M059J (cell line): ENCODE measurements at regions not wholly inside any gene's neighbourhood (a gene's known extent, or its start where the extent isn't known, plus 50 kb on each side); places are given as distances from the start of the nearest gene placed in this dataset.

Source experiments
- DNase-seq: peaks from one replicate; pipeline ENCODE4 v3.0.0-alpha.2; 2012; ENCODE audit warnings: low read depth

DNA sequence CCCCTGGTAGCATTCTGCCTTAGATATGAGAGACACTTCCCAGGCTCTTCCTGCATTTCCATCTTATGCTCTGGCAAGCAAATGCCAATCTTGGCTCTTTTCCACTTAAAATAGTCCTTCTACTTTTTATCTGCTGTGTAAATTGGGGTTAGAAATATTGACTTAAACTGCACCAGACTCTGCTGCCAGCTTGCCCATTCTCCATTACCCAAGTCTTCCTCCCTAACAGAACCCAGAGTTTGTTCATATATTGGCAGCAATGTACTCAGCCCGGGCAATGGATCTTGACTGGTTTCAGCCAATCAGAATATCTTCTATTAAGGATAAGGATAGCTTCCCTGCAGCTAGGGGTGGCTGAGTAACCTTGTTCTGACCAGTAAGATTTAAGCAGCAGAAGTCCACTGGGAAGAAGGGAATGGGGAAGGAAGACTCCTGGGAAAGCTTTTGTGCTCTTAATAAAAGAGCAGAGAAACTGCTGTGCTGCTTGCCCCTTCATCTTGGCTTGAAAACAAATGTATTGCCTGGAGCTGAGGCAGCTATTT lies 177.1 kb downstream of the KCNRG start:
- DNase-seq = no peak

DNA sequence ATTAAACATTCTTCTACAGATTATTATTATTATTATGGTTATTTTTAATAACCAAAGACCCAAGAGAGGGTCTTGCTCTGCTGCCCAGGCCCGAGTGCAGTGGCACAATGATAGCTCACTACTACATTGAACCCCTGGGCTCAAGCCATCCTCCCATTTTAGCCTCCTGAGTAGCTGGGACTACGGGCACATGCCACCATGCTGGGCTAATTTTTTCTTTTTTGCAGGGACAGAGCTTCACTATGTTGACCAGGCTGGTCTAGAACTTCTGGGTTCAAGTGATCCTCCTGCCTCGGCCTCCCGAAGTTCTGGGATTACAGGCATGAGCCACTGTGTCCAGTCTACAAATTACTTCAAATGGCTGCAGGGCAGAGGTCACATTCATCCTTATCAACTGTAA lies 179.8 kb downstream of the KCNRG start:
- DNase-seq = no peak

- DNase-seq = no peak
Measured at GRCh38 chr13:50196118-50196517, 180.9 kb downstream of the KCNRG start.

DNA sequence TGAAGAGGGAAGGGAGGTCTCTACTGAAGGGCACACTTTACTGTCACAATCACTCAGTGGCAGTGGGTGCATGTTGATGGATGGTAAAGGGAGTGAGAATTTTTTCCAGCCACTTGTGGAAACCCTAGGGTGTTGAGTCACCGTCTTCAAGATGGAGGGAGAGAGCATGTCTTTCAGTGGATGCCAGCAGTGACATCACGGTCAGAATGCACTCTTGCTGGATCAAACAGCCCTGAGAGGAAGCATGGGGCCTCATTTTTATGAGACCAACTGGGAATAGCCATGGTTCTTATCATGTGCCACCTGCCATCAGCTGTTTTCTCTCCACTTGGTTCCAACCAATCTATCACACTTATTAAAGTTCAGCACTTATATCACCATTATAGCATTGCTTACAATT lies 182.5 kb downstream of the KCNRG start:
- peak; percentile 14 for DNase-seq

DNA sequence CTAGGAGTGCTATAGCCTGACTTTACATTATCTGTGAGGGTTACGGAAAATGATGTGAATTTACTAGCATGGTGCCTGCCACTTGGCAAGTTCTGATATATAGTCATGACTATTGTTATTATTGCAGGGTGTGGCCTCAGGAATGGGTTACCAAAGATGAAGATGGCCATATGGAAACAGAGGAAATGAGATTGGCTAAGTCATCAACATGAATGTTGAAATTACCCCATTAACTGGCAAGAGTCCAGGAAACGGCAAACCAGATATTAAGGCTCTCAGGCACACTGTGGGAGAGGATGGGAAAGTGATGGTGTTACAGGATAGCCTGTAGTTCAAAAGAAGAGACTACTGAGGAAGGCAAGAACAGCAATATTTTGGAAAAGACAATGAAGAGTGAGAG lies 183.3 kb downstream of the KCNRG start:
- DNase-seq = no peak

- DNase-seq = no peak
Measured at GRCh38 chr13:50200569-50200968, 185.3 kb downstream of the KCNRG start.

- no peak for DNase-seq
Measured at GRCh38 chr13:50200988-50201387, 185.7 kb downstream of the KCNRG start.

DNA sequence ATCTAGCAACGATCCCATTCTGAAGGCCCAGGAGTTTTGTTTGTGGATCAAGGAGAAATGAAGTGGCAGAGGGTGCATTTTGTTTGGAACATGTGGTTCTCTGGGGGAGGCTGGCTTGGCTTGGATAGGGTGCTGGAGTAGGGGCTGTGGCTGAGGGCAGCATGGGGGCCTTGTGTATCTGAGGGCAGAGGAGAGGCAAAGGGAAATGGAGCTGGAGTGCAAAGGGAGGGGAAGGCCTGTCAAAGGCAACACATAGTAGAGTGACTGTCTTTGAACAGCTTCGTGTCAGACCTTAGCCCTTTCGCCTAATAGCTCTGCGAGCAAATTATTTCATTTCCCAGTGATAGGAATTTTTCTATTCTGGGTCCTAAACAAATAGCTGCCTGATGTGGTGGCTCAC lies 187.2 kb downstream of the KCNRG start:
- no peak for DNase-seq

DNA sequence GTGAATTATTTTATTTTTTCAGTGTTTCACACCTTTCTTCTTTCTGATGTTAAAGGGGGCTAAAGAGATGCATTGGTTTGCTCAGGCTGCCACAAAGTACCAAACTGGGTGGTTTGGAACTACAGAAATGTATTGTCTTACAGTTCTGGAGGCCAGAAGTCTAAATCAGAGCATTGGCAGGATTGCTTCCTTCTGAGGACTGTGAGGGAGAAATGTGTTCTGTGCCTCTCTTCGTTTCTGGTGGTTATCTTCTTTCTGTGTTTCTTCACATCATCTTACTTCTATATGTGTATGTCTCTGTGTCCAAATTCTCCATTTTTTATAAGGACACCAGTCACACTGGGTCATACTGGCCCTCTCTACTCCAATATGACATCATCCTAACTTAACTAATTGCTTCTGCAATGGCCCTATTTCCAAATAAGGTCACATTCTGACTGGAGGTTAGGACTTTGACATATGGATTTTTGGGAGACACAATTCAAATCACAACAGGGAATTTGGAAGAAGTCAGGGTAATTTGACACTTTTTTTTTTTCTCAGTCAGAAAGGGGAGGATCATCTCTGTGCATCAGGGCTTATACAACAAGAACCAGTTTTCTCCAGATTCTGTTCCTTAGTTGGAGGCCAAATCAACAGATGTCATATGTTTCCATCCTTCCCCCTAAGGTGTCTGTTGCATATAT lies 188.2 kb downstream of the KCNRG start:
- DNase-seq = no peak

- no peak for DNase-seq
Measured at GRCh38 chr13:50205581-50205980, 190.3 kb downstream of the KCNRG start.

DNA sequence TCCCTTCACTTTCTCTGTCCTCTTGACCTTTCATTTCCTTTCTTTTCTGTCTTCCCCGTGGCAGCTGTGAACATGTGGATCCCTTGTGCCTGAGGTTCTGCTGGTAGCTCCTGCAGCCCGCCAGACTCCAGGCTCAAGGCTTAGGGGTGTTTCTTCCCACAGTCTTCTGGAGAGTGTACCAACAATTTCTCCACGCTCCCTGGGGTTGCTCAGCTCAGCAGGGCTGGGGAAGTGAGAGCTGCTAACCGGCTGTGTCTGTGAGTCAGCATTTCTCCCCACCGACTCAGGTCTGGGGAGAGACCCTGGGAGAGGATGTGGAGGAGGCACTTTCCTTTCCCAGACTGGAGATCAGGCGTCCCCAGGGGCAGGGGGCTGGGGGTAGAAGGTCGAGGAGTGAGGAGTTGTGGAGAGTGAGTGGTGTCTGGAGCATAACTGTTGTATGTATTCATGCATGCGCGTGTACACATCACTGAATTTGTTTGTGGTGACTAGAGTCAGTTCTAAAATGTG lies 193.6 kb downstream of the KCNRG start:
- peak; percentile 69 for DNase-seq

DNA sequence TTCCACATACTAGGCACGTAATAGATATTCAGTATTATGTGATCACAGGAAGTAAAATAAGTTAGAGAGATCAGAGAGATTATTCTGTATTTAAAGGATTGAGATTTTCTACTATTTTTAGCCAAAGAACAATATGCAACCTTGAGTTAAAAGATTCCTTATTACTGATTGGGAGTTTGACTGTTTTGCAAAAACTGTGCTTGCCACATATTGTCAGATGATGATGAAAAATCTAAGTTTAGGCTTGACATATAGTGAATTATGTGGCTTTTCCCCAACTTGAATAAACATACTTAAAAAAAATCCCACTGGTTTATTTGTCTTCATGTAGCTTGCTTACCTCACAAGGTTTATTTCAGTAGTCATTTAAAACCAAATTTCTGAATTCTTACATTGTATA lies 194.4 kb downstream of the KCNRG start:
- DNase-seq = no peak

DNA sequence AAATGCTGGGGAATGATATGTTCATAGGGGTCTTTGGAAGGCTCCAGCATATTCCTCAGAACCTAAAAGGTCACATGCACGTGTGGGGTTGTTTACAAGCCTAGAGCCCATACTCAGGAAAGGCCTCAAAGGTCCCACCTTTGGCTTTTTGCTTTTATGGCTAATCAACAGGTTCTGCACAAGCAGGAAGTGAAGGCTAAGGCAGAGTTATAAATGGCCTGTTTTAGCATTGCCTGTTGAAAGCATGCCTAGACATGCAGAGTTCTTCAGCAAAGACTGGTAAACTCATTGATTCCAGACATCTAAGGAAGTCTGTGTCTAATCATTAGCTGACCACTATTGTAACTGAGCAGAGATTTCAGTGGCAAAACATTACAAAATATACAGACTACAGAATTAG lies 198.3 kb downstream of the KCNRG start:
- no peak for DNase-seq

- DNase-seq = peak; percentile 58
Measured at GRCh38 chr13:50214514-50214913, 199.3 kb downstream of the KCNRG start.

- peak; percentile 42 for DNase-seq
Measured at GRCh38 chr13:50215399-50215798, 200.2 kb downstream of the KCNRG start.

DNA sequence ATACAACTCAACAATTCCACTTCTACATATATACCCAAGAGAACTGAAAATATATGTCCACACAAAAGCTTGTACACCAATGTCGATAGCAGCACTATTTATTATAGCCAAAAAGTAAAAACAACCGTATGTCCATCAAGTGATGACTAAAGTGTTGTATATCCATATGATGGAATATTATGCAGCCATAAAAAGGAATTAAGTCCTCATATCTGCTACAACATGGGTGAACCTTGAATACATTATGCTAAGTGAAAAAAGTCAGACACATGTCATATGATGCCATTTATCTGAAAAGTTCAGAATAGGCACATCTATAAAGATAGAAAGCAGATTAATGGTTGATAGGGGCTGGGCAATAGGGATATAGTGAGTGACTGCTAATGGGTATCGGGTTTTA lies 204.5 kb downstream of the KCNRG start:
- DNase-seq = no peak

GRCh38 chr13:50220938-50221337 lies 205.7 kb downstream of the KCNRG start:
- no peak for DNase-seq

- peak; percentile 79 for DNase-seq
Measured at GRCh38 chr13:50222569-50223332, 207.5 kb downstream of the KCNRG start.

DNA sequence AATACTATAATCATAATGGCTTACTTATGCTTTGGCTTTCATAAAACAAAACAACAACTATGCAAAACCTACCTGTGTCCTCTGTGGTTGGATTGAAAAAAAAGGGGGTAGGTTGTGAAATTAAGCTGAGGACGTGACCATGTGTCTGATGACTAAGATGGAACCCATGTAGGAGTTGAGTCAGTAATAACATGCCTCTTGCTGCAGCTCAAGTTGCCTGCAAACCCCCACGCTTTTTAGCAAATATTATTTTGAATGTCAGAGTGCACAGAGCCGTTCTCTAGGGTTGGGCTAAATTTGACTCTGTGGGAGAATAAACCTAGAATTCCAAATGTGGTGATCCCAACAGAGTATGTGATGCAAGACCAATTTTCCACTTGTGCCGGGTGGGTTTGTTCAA lies 209.3 kb downstream of the KCNRG start:
- DNase-seq = peak; percentile 24

DNA sequence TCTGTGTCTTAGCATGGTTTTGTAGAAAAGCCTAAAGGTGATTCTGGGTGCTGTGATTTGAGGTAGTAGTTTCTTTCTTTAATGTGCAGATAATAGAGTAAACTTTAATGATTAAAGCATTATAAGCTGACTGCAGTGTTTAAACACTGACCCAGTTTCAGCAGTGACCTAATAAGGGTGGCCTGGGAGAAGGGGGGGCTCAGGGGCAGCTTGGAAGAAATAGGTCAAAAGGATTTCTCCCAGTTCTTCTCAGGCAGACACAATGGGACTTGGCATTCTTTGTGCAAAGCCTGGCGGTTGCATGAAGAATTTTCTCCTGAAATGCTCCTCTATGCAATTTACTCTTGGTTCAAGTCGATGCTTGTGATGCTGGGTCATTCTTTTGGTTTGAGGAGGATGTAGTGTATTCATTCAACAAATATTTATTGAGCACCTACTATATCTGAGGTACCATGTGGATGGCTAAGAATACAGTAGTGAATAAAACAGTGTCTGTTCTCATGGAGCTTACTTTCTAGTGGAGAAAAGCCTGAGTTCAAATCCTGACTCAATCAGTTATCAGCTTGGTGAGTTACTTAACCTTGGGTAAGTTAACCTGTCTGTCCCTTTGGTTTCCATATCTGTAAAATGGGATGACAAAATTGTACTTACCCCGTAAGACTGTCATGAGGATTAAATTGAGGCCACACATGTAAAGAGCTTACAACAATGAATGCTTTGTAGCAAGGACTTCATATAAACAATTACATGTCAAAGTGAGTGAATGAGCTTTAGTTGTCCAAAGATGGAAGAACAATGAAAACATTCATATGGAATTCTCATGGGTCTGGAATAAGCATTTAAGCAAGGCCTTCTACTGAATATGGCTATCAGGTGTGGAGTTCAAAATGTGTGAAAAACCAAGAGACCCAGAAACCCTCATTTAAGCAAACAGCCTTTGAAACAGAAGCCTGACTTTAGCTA lies 210.2 kb downstream of the KCNRG start:
- DNase-seq = no peak

DNA sequence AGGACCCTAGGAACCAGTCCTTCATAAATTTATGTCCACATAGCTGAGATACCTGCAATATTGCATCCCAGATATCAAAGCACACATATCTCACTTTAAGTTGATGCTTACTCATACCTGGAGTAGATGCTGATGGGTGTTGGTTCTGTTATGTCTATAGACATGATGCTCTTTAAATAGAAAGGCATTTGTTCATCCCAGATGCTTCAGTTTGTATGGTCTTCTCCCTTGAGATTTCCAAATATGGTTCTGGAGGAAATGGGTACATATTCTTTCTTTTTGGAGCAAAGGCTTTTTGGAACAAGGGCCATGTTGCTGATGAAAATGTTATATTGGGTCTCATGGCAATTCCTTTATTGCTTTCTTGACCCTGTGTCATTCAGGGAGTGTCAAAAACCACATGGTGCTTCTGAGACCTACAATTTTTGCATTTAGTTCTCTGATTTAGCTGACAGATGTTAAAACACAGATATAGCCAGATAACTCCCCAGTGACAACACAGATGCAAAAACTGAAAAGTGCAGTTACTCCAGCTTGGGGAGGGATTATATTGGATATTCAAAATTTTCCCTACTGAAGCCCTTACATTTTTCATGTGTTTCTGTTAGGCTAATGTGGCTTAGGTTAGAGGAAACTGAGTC lies 211.4 kb downstream of the KCNRG start:
- DNase-seq = no peak
